HG02970 (cell line): ENCODE measurements at regions not wholly inside any gene's neighbourhood (a gene's known extent, or its start where the extent isn't known, plus 50 kb on each side); places are given as distances from the start of the nearest gene placed in this dataset.
"Not testable (repeated sequence)": the region's sequence is repeated elsewhere in the genome, so short reads cannot be mapped to it uniquely, and the experiment has no call there.

Source experiments
- ATAC-seq: cut with Tn5 transposase; IDR thresholded peaks from one replicate; pipeline ENCODE4 v1.9.1; 2021; ENCODE audit warnings: mild to moderate bottlenecking, moderate library complexity, moderate number of reproducible peaks; ENCODE audit not compliant: unreplicated experiment, low FRiP score

GRCh38 chr3:115204475-115204874, 57.4 kb upstream of the ZBTB20 start:
- ATAC-seq = no peak

- no peak for ATAC-seq
Measured at GRCh38 chr3:115208066-115208750, 61.1 kb upstream of the ZBTB20 start.

GRCh38 chr3:115211810-115212492, 64.9 kb upstream of the ZBTB20 start:
- ATAC-seq = no peak

GRCh38 chr3:115212615-115213014, 65.5 kb upstream of the ZBTB20 start:
- no peak for ATAC-seq

GRCh38 chr3:115213052-115213451, 66.0 kb upstream of the ZBTB20 start:
- not testable (repeated sequence) for ATAC-seq

GRCh38 chr3:115217292-115217677, 70.2 kb upstream of the ZBTB20 start:
- ATAC-seq = no peak

GRCh38 chr3:115217678-115218451, 70.8 kb upstream of the ZBTB20 start:
- ATAC-seq = no peak

GRCh38 chr3:115218859-115219258, 71.8 kb upstream of the ZBTB20 start:
- no peak for ATAC-seq

- no peak for ATAC-seq
Measured at GRCh38 chr3:115224687-115225086, 77.6 kb upstream of the ZBTB20 start.

- ATAC-seq = no peak
Measured at GRCh38 chr3:115226844-115227445, 79.9 kb upstream of the ZBTB20 start.

GRCh38 chr3:115227461-115227860, 80.4 kb upstream of the ZBTB20 start:
- ATAC-seq = no peak

- ATAC-seq = no peak
Measured at GRCh38 chr3:115228266-115228665, 81.2 kb upstream of the ZBTB20 start.

- ATAC-seq = no peak
Measured at GRCh38 chr3:115232167-115232566, 85.1 kb upstream of the ZBTB20 start.

- ATAC-seq = no peak
Measured at GRCh38 chr3:115233021-115233420, 85.9 kb upstream of the ZBTB20 start.

- ATAC-seq = no peak
Measured at GRCh38 chr3:115236496-115236895, 89.4 kb upstream of the ZBTB20 start.

GRCh38 chr3:115239717-115240116, 92.6 kb upstream of the ZBTB20 start:
- no peak for ATAC-seq

- no peak for ATAC-seq
Measured at GRCh38 chr3:115244350-115244749, 97.3 kb upstream of the ZBTB20 start.

- no peak for ATAC-seq
Measured at GRCh38 chr3:115245438-115245837, 98.3 kb upstream of the ZBTB20 start.

- no peak for ATAC-seq
Measured at GRCh38 chr3:115245899-115246298, 98.8 kb upstream of the ZBTB20 start.

- ATAC-seq = no peak
Measured at GRCh38 chr3:115246461-115247020, 99.5 kb upstream of the ZBTB20 start.

- no peak for ATAC-seq
Measured at GRCh38 chr3:115248274-115248673, 101.2 kb upstream of the ZBTB20 start.
